Peyer's patch (tissue), 4 donors: ENCODE measurements at regions not wholly inside any gene's neighbourhood (a gene's known extent, or its start where the extent isn't known, plus 50 kb on each side); places are given as distances from the start of the nearest gene placed in this dataset.

Experiments used
- CTCF ChIP-seq, 6 experiments: fragments of 450-650 bp in 4 of 6; fragments of 200-600 bp in 2 of 6; sonication (generic) in 1 of 6; IDR thresholded peaks; one replicate each; pipeline ENCODE4 v1.5.1; 2017 to 2019; ENCODE audit warnings: antibody characterized with exemption in 6 of 6, mild to moderate bottlenecking in 3 of 6, moderate library complexity in 1 of 6
- POLR2A ChIP-seq, 2 donors: fragments of 450-650 bp; IDR thresholded peaks; one replicate each; pipeline ENCODE4 v1.5.1; 2017; ENCODE audit warnings: antibody characterized with exemption in 2 of 2, mild to moderate bottlenecking in 2 of 2, moderate library complexity in 2 of 2

- TF ChIP-seq CTCF (IDR thresholded peaks at IDR 0.05) = no peak
- no peak for TF ChIP-seq POLR2A (IDR thresholded peaks at IDR 0.05)
Observed at GRCh38 chr3:44108481-44108880, 133.2 kb upstream of the TOPAZ1 start.
